ENCODE measurements at regions not wholly inside any gene's neighbourhood (a gene's known extent, or its start where the extent isn't known, plus 50 kb on each side); places are given as distances from the start of the nearest gene placed in this dataset.

GRCh38 chr16:16798504-16798903 is 419.6 kb downstream of the NPIPA7 start:
- no peak for DNase-seq

- DNase-seq = no peak
These were observed 426.9 kb downstream of the NPIPA7 start for GRCh38 chr16:16805809-16806208.

- no peak for DNase-seq
These were observed 436.7 kb downstream of the NPIPA7 start for GRCh38 chr16:16815641-16816040.

- DNase-seq = no peak
These were observed 438.3 kb downstream of the NPIPA7 start for GRCh38 chr16:16817196-16817595.

GRCh38 chr16:16821261-16821660 is 442.3 kb downstream of the NPIPA7 start:
- no peak for DNase-seq

- DNase-seq = no peak
These were observed 450.0 kb downstream of the NPIPA7 start for GRCh38 chr16:16828913-16829398.

GRCh38 chr16:16830401-16830800 is 451.5 kb downstream of the NPIPA7 start:
- no peak for DNase-seq

GRCh38 chr16:16830973-16831372 is 452.0 kb downstream of the NPIPA7 start:
- no peak for DNase-seq

- DNase-seq = no peak
These were observed 454.2 kb downstream of the NPIPA7 start for GRCh38 chr16:16833165-16833564.

GRCh38 chr16:16850274-16850673 is 471.3 kb downstream of the NPIPA7 start:
- DNase-seq = no peak

GRCh38 chr16:16857012-16857411 is 478.1 kb downstream of the NPIPA7 start:
- no peak for DNase-seq

GRCh38 chr16:16857603-16858283 is 478.8 kb downstream of the NPIPA7 start:
- no peak for DNase-seq

- DNase-seq = peak; percentile 66
These were observed 482.6 kb downstream of the NPIPA7 start for GRCh38 chr16:16861546-16861945.

- no peak for DNase-seq
These were observed 484.7 kb downstream of the NPIPA7 start for GRCh38 chr16:16863672-16864071.

GRCh38 chr16:16864536-16864935 is 485.6 kb downstream of the NPIPA7 start:
- no peak for DNase-seq

GRCh38 chr16:16865374-16865773 is 486.4 kb downstream of the NPIPA7 start:
- DNase-seq = no peak

- no peak for DNase-seq
These were observed 489.0 kb downstream of the NPIPA7 start for GRCh38 chr16:16867973-16868372.

- DNase-seq = no peak
These were observed 489.8 kb downstream of the NPIPA7 start for GRCh38 chr16:16868727-16869126.

- no peak for DNase-seq
These were observed 490.8 kb downstream of the NPIPA7 start for GRCh38 chr16:16869746-16870145.

GRCh38 chr16:16871196-16871595 is 492.3 kb downstream of the NPIPA7 start:
- DNase-seq = no peak

GRCh38 chr16:16877061-16877460 is 498.1 kb downstream of the NPIPA7 start:
- DNase-seq = no peak

- no peak for DNase-seq
These were observed 500.8 kb downstream of the NPIPA7 start for GRCh38 chr16:16879567-16880251.

- no peak for DNase-seq
These were observed 502.9 kb downstream of the NPIPA7 start for GRCh38 chr16:16881814-16882213.

GRCh38 chr16:16882766-16883165 is 503.8 kb downstream of the NPIPA7 start:
- DNase-seq = no peak

- DNase-seq = no peak
These were observed 505.5 kb downstream of the NPIPA7 start for GRCh38 chr16:16884451-16884850.
